NCI-H1417 (cell line): ENCODE measurements at regions not wholly inside any gene's neighbourhood (a gene's known extent, or its start where the extent isn't known, plus 50 kb on each side); places are given as distances from the start of the nearest gene placed in this dataset.
"Not testable (repeated sequence)": the region's sequence is repeated elsewhere in the genome, so short reads cannot be mapped to it uniquely, and the experiment has no call there.

ENCODE experiments used
- DNase-seq, 3 experiments: peaks; one replicate each; lab custom pipeline; 2025; lab: John Stamatoyannopoulos, UW

DNA sequence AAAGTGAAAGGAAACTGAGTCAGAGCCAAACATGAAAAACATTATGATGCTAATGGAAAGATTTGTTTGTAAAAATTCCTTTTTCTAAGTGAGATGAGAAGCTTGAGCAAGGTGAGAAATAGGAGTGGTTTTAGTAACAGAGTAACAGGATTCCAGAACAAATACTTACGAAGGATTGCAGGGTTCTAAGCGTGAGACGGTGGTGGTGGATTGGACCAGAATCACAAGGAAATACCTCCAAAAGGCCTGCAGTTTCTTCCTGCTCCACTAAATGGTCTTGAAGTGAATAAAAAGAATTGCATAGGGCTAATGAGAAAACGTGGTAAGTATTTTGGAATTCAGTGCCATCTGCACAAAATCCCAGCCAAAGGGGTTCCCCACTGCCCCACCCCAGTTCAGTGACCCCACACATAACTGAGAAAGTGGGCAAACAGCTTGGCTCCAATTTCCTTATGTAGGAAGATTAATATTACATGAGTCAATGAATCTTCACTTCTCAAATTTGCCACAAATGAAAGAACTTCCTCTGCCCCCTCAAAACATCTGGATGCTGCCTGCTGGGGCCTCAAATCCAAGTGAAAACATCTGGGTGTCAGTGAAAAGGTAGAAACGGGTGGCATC, 283.8 kb upstream of the NR2F2 start:
- DNase-seq: no peak

DNA sequence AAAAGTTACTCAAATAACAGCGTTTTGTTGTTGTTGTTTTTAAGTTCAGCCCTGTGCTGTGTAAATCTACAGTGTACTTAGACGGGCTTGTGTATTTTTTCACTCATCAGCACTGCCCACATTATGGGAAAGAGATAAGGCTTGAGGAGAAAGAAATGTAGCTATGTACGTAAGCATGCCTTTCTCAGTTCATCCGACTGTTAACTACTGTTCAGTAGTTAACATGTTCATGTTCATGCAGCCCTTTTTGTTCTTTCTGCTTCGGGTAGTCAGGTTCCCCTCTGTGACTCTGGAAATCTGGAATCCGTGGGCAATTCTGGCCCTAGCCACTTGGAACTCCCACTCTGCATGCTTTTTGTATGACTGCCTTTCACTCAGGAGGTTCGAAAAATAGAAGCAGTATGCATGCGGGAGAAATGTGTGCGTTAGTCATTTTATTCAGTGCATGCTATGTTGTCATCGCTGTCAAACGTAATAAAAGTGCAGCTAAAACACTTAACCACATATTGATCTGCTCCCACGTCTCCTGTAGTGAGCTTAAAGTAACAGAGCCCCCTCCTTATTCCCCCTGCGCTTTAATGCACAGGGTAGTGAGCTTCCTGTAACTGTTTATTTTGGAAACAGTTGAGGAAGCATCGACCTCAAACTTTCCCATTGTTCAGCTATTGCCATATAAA, 283.1 kb upstream of the NR2F2 start:
- DNase-seq: no peak

DNA sequence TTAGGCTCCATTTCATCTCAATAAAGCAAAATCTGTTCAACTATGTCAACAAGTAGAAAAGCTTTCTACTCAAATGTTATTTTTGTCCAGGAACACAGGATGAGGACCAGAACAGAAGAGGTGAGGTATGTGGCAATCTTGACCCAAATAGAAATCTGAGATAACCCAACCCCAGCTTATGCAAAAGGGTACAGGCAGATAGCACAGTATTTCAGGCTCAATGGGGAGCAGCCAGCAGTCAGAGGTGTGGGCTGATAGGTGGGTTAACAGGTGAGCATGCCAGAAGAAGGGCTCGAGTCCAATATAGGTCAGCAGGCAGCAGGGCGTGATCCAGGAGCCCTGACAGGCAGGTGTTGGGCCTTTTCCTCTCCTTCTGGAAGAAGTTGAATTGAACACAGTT, 281.2 kb upstream of the NR2F2 start:
- no peak for DNase-seq

DNA sequence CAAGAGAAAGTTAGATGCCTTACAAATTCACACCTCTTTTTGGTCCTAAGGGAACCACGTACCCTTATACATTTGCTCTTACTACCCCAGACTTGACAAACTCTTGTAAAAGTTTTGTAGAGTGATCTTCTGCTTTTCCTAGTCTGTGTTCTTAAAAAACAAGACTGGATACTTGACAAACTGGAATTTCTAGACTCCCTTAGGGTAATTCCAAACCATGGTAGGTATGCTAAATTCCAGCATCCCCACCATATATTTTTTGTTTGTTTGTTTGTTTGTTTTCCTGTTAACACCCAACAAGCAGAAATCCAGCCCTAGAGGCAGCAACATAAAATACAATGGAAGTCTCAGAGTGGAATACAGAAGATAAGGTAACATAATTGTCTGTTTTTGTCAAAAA, 280.7 kb upstream of the NR2F2 start:
- no peak for DNase-seq

DNA sequence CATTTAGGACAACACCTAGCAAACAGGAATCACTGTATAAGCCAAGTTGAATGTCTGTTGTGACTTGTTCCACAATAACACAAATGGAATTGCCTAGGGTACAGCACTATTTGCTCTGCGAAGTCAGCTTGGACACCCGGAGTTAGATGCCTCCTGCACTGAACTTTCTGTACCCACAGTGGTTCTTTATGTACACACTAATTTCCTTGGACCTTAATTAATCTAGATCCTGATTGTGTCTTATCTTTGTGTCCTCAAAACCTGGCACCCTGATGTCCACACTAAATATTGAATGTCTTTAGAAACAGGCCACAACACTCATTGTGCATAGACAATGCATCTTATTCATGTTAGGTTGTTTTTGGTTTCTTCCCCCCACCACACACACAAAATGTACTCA, 278.9 kb upstream of the NR2F2 start:
- DNase-seq: no peak

DNA sequence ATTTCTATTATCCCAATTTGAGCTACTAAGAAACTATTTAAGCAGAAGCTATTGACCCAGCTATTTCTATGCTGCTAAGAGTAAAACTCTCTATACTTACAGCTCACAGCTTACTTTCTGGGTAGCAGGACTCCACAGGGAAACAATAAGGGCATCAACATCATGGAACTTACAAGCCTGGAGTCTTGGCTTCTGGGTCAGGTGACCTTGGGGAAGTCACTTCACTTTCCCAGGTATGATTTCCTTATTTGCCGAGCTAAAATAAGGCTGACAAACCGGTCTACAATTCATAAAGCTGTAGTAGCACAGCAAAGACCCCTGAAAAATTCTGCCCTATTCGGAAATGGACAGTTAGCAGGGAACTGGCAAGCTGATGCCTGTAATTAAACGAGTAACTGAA, 278.3 kb upstream of the NR2F2 start:
- DNase-seq: no peak

DNA sequence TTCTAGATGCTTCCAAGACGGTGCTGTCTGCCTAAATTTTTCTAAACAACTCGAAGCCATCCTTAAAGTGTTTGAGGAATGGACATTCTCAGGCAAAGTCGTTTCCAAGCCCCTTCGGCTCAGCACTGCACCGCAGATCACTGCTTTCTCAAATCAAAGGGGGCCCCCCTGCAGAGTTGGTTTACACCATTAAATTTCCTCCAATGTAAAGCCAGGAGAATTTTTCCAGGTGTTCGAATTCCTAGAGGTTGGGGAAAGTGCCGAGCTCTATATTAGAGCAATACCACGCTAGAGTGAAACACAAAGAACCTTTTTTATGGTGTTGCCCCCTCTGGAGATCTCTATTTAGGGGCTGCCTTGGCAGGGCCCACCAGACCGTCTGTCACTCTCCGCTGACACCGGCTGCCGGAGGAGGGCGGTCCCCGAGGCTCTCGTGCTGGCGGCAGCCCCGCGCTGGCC, 277.9 kb upstream of the NR2F2 start:
- DNase-seq: no peak

DNA sequence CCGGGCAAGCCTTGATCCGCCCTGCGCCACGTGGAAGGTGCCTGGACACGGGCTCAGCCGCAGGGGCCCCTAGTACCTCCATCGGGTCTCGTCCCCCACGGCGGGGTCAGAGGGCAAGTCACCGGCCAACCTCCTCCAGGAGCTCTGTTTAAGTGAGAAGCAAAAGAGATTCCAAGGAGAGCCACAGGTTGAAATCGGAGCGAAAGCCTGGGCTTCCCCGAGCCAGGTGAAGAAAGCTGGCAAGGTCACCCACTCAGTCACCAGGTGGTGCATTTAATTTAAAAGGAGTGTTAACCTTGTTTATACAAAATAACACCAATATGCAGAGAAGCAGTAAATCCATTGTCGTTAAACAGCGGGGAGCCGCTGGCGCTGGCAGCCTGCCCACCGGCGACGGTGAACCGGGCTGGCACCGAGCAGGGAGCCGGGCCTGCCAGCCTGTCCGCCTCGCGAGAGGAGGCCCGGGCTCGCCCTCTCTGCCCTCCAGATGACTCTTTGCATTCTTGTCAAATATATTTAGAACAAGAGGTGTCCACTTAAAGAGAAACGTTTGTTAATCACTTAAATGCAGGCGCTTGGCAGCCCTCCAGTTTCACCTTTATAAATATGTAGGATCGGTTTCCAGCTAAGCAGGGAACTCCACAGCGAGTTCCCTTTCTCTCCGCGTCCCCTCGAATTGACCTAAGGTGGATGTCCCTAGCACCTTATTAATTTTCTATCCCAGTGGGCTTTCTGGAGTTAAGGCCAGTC, 277.3 kb upstream of the NR2F2 start:
- peak; percentile 92 to 97 (median 93) for DNase-seq

DNA sequence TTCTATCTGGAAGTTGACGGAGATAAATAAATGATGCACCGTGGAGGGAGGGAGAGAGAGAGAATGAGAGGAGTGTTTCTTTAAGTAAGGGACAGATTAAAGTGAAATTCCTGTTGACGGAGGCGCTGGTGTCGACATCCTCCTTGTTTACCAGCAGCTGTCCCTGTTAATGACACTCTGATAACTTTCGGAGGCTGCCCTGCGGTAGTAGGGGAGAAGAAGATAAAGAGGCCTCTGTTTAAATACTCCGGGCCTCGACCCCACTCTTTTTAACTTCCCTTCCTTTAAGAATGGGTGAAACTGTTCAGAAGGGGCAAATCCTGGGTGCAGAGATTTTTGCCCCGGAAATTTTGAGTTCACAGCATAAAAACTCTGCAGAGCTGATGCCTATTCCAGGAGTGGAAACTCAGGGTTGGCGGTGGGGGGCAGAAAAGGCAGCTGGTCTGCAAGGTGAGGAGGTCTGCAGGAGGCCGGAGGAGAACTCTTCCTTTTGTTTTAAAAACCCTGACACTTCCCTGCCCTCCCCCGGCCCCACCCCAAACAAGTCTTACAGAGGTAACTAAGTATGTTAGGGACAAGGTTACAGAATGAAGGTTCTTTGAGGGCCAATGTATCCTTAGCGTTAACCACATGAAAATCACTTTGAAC, 276.6 kb upstream of the NR2F2 start:
- DNase-seq: peak in 1 of 3 experiments; percentile 24

DNA sequence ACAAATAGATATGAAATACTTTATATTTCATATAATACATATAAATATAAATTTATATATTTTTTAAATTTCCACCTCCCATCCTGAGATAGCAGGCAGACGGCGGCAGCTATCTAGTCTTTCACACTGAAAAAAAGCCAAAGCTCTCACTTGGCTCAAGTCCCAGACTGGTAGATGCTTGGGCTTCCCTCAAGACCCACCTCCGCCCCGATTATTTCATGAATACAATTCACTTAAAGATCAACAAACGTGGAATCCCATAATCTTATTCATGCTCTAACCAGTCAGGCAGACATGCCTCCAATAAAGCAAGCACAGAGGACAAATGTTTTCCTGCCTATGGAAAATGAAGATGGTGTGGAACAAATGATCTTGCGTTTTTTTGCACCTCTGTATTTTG, 275.9 kb upstream of the NR2F2 start:
- no peak for DNase-seq

DNA sequence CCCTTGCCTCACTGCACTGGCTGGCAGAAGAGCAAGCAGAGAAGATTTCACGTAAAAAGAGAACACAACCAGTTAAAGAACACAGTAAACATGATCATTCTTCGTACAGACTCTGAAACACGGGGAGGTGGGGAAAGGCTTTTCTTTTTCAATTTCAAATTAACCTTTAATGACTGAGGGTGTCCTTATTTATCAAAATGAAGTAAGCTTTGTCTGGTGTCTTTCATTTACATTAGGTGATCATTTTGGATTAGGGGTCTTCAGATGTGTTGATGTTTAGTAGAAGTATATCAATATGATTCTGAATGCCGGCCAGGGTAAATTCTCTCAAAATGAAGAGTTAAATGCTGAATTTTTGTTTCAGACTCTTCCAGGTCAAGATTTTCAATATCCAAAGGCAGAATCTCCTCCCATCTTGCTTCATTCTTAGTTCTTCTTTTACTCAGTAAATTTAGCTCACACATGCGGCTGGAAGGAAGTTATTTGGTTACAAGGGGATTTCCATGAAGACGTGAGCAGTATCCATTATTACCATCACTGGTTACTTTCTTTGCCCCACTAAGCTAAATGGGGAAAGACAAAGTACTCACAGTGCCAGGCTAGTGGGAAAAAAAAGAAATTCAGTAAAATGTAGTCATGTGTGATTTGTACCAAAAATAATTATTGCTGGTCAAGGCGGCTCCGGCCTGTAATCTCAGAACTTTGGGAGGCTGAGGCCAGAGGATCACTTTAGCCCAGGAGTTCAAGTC, 272.2 kb upstream of the NR2F2 start:
- no peak for DNase-seq

DNA sequence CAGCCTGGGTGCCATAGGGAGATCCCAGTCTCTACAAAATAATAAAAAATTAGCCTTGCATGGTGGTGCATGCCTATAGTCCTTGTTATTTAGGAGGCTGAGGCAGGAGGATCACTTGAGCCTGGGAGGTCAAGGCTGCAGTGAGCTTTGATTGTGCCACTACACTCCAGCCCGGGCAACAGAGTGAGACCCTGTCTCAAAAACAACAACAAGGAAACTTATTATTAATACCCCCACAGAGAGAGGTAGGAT, 271.7 kb upstream of the NR2F2 start:
- not testable (repeated sequence) for DNase-seq

DNA sequence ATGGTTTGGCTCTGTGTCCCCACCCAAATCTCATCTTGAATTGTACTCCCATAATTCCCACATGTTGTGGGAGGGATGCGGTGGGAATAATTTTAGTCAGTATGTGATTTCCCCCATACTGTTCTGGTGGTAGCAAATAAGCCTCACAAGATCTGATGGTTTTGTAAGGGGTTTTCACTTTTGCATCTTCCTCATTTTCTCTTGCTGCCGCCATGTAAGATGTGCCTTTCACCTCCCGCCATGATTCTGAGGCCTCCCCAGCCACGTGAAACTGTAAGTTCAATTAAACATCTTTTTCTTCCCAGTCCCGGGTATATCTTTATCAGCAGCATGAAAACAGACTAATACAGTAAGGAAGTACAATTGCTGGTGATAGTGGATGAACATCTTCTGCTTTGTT, 269.9 kb upstream of the NR2F2 start:
- DNase-seq: not testable (repeated sequence)

DNA sequence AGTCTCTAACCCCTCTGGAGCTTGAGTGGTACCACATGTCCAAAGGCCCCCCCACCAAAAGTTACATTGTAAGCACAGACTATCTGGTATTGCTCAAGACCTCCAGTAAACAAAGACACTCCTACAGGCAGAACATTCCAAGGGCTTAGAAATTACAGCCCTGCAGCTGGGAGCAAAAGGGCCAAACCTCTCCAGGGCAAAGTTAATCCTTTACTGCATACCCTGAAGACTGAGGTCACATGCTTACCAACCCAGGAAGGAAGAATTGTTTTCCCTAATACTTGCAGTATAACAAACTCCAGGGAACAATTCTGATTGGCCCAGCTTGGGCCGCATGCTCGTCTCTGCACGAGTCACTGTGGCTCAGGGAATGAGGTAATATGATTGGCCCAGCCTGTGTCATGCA, 266.1 kb upstream of the NR2F2 start:
- DNase-seq: no peak

DNA sequence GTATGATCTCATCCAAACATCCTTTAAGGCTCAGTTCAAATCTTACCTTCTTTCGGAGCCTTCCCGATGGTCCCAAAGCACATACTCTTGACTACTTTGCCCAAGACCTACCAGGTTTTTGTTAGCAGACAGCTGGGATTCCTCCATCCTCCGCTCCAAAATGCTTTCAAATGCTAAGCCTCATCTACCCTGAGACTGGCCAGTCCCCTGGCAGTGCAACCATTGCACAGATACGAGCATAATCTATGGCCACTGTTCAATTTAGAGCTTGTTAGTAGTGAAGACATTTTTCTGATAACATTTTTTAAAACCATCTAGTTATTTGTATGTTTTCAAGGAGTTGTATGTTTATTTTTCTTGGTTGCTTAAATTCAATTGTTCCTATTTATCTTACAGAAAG, 264.4 kb upstream of the NR2F2 start:
- no peak for DNase-seq

DNA sequence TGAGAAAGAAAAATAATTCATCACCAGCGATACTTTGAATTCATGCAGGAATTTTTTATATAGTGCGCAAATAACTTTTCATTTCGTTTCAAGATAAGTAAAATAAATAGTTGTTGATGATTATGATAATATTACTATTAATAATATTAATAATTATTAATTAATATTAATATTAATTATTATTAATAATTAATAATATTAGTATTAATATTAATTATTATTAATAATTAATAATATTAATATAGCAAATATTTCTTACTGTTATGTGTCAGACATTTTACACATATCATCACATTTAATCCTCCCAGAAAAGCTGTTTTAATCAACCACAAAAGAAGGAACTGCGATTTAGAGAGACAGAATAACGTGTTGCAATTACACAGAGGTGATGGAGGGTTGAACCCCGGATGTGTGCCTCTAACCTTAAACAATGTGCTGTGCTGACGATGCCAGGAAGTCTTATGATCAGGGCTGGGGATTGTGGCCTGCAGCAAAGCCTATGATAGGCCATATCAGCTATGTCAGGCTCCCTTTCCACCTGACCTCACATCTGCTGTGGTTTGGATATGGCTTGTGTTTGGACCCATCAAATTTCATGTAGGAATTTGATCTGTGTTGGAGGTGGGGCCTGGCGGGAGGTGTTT, 263.5 kb upstream of the NR2F2 start:
- DNase-seq: no peak

DNA sequence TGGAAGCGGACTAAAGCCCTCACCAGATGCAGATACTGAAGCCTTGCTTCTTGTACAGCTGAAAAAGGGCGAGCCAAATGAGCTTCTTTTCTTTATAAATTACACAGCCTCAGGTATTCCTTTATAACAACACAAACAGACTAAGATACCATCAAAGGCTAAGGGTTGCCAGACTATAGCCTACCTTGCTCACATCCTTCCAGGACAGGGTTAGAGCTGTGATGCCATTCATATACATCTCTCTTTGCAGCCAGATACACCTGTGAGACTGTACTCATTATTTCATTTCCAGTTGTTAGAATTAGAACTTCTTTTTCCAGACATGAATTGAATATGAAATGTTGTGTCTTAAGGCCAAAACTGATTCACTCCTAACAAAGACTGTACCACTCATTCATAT, 262.8 kb upstream of the NR2F2 start:
- no peak for DNase-seq

DNA sequence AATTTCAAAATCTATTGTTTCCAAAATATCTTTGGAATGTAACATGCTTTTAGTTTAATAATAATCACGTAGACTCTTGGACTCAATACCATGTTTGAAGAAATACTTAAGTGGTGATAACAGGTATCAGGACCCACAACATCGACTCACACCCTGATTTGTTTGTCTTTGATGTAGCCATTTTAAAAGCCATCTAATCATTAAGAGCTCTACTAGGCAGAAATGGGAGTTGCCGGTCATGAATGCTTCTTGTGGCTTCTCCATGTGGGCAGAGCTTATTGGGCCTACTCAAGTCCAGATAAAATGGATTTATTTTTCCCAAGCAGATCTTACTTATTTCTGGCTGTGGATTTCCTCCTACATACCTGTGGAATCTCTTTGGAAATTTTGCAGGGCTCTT, 261.6 kb upstream of the NR2F2 start:
- no peak for DNase-seq

DNA sequence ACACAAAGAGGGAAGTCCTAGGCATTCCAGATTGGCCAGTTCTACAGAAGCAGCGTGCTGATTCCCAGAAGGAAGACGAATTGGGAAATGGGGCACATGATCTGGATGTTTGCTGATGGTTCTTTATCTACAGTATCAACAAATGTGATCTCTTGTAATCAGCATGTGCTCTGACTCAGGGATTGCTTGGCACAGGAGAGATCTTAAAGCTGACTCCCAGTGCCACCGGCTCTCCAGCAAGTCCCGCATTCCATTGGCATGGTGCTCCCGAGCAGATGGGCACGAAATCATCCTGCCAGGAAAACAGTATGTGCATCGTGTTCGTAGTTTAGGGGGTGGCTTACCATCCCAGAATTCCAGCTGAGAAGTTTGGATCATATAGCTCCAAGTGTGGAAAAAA, 259.9 kb upstream of the NR2F2 start:
- DNase-seq: no peak

DNA sequence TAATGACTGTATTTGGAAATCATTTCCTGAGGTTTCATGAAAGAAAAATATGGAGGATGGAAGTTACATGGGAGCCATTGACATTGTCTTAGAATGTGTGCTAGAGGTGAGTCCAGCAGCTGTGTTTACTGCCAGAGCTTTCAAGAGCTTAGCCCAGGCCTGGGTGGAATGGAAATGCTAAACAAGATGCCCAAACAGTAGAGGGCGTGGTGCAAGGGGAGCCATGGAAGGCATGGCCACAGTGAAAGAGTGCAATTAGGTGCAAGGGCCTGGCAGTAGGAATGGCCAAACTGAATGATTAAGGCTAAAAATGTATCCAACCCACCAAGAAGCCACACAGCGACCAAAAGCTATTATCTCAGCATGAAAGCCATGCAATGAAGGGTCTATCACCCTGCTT, 257.7 kb upstream of the NR2F2 start:
- DNase-seq: no peak

DNA sequence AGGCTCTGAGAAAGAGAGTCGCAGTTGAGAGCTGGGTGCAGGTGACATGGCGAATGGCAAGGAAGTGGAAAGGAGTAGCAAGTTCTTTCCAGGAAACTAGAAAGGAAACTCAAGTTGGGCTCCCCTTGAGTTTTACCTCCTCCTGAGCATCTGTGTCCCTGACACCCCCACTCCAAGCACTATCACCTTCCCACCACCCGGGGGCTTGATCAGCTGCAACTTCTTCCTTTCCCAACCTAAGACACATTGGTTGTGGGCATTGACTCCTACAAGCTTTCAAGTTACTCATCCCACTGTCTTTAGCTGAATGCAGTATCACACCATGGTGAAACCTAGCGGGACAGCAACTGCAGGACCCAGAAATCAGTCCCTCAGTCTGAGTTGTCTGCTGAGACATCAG, 256.6 kb upstream of the NR2F2 start:
- DNase-seq: no peak

DNA sequence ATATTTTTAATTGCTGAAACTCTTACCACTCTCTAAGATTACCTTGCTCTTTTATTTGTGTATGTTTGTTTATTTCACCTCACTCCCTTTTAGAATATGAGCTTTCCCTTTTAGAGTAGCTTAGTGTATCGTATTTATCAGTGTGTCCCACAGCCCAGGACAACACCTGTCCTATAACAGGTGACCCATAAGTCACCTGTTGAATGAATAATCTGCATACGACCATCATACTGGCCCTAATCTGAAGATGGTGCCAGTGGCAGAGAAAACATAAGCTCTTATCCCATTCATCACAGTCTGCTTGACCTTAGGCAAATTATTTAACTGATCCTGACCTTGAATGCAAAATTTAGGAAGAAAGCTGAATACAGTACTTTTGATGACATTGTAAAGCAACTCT, 254.6 kb upstream of the NR2F2 start:
- DNase-seq: no peak
